H1 (cell line): ENCODE measurements at regions not wholly inside any gene's neighbourhood (a gene's known extent, or its start where the extent isn't known, plus 50 kb on each side); places are given as distances from the start of the nearest gene placed in this dataset.

Source experiments
- CTCF ChIA-PET: fragments of 300-600 bp; sonication (Branson Sonifier 250); formaldehyde crosslinking; loops from one replicate; lab custom pipeline; 2021; ENCODE audit not compliant: partially characterized antibody; lab: Charles Lee
- POLR2A ChIA-PET: fragments of 300-600 bp; sonication (Branson Sonifier 250); formaldehyde crosslinking; loops from one replicate; lab custom pipeline; 2021; ENCODE audit warnings: inconsistent platforms; ENCODE audit not compliant: partially characterized antibody; lab: Charles Lee
- DNase-seq, 2 experiments: peaks; one replicate each; pipeline versions ENCODE4 v3.0.0 to v3.0.0-alpha.2; 2010 to 2022; ENCODE audit warnings: low spot score in 2 of 2, low read depth in 1 of 2, mixed read lengths in 1 of 2
- FAIRE-seq: peaks from 2 replicates; lab custom pipeline; 2011; peaks lifted over from hg19 to GRCh38; lab: Jason Lieb, UNC
- H2AFZ ChIP-seq: 2 replicates; pipeline ENCODE4 v1.8.1; 2012; ENCODE audit warnings: low read length, inconsistent platforms
- H2AK5ac ChIP-seq: 2 replicates; pipeline ENCODE4 v1.6.1; 2013; ENCODE audit warnings: low read depth, low read length
- H2BK120ac ChIP-seq: replicated peaks from 2 replicates; pipeline ENCODE3; 2013; ENCODE audit warnings: low read depth, low read length, inconsistent platforms
- H2BK12ac ChIP-seq: 2 replicates; pipeline ENCODE4 v1.6.1; 2013; ENCODE audit warnings: low read depth, low read length
- H2BK15ac ChIP-seq: 2 replicates; pipeline ENCODE4 v1.6.1; 2013; ENCODE audit warnings: low read length
- H2BK20ac ChIP-seq: 2 replicates; pipeline ENCODE4 v1.6.1; 2013; ENCODE audit warnings: low read length
- H2BK5ac ChIP-seq: 2 replicates; pipeline ENCODE4 v1.6.1; 2013; ENCODE audit warnings: low read depth, low read length
- H3K14ac ChIP-seq: 2 replicates; pipeline ENCODE4 v1.6.1; 2013; ENCODE audit warnings: inconsistent platforms; ENCODE audit not compliant: insufficient read length
- H3K18ac ChIP-seq: 2 replicates; pipeline ENCODE4 v1.6.1; 2013; ENCODE audit warnings: low read length; ENCODE audit errors: extremely low read depth
- H3K23ac ChIP-seq: 2 replicates; pipeline ENCODE4 v1.6.1; 2013; ENCODE audit warnings: inconsistent platforms; ENCODE audit not compliant: insufficient read length
- H3K23me2 ChIP-seq: 2 replicates; pipeline ENCODE4 v1.6.1; 2013; ENCODE audit warnings: low read depth, low read length
- H3K27ac ChIP-seq: 2 replicates; pipeline ENCODE4 v1.6.1; 2011; ENCODE audit warnings: low read depth, low read length, inconsistent platforms
- H3K27me3 ChIP-seq, 4 experiments: replicated peaks in 1 of 4; 1 replicate in 1 of 4; 2 replicates in 3 of 4; pipeline versions ENCODE4 v1.6.1 to v1.8.1; 2011 to 2013; ENCODE audit warnings: low read length in 3 of 4, mild to moderate bottlenecking in 3 of 4, inconsistent platforms in 2 of 4, mixed read lengths in 2 of 4, moderate library complexity in 1 of 4; ENCODE audit not compliant: control insufficient read depth in 3 of 4, insufficient read depth in 3 of 4; ENCODE audit errors: extremely low read depth in 1 of 4
- H3K36me3 ChIP-seq, 4 experiments: 2 replicates each; pipeline versions ENCODE4 v1.6.1 to v1.8.1; 2011 to 2013; ENCODE audit warnings: mild to moderate bottlenecking in 4 of 4, low read length in 3 of 4, moderate library complexity in 2 of 4, control low read depth in 1 of 4, inconsistent platforms in 1 of 4; ENCODE audit not compliant: insufficient read depth in 4 of 4, control insufficient read depth in 2 of 4
- H3K4ac ChIP-seq: replicated peaks from 2 replicates; pipeline ENCODE3; 2013; ENCODE audit warnings: low read length, low read depth, mixed read lengths, inconsistent platforms; ENCODE audit not compliant: insufficient read length
- H3K4me1 ChIP-seq, 4 experiments: replicated peaks in 1 of 4; 1 replicate in 1 of 4; 2 replicates in 3 of 4; pipeline versions ENCODE4 v1.6.1 to v1.8.1; 2011 to 2013; ENCODE audit warnings: low read length in 3 of 4, inconsistent platforms in 2 of 4, mixed read lengths in 1 of 4; ENCODE audit not compliant: insufficient read depth in 4 of 4, control insufficient read depth in 3 of 4
- H3K4me2 ChIP-seq, 2 experiments: 2 replicates each; pipeline versions ENCODE4 v1.6.1 to v1.8.1; 2011 to 2013; ENCODE audit warnings: low read depth in 2 of 2, low read length in 2 of 2, control low read depth in 1 of 2, inconsistent platforms in 1 of 2, mild to moderate bottlenecking in 1 of 2; ENCODE audit not compliant: insufficient read depth in 1 of 2
- H3K4me3 ChIP-seq, 4 experiments: fragments of 200-600, 300-600 bp in 1 of 4; sonication (generic), shearing (Covaris generic), sonication (Bioruptor Twin) in 1 of 4; 2 replicates each; pipeline versions ENCODE4 v1.5.1 to v1.8.1; 2011 to 2016; ENCODE audit warnings: low read length in 4 of 4, low read depth in 3 of 4, control low read depth in 2 of 4, inconsistent platforms in 2 of 4, mild to moderate bottlenecking in 2 of 4, mixed read lengths in 1 of 4, moderate library complexity in 1 of 4; ENCODE audit not compliant: insufficient read depth in 2 of 4; ENCODE audit errors: extremely low read depth in 1 of 4
- H3K56ac ChIP-seq: replicated peaks from 2 replicates; pipeline ENCODE3; 2013; ENCODE audit warnings: low read depth, mild to moderate bottlenecking, mixed read lengths, low read length, inconsistent platforms; ENCODE audit not compliant: insufficient read length
- H3K79me1 ChIP-seq: 2 replicates; pipeline ENCODE4 v1.6.1; 2013; ENCODE audit warnings: low read depth, low read length, control low read depth
- H3K79me2 ChIP-seq, 2 experiments: 2 replicates each; pipeline versions ENCODE4 v1.6.1 to v1.8.1; 2012 to 2013; ENCODE audit warnings: low read length in 2 of 2, mild to moderate bottlenecking in 2 of 2, inconsistent platforms in 1 of 2; ENCODE audit not compliant: insufficient read depth in 2 of 2, control insufficient read depth in 1 of 2
- H3K9ac ChIP-seq, 4 experiments: replicated peaks in 1 of 4; 1 replicate in 1 of 4; 2 replicates in 3 of 4; pipeline versions ENCODE4 v1.6.1 to v1.8.1; 2011 to 2013; ENCODE audit warnings: low read depth in 3 of 4, low read length in 3 of 4, control low read depth in 2 of 4, mild to moderate bottlenecking in 2 of 4, moderate library complexity in 2 of 4, inconsistent platforms in 1 of 4; ENCODE audit errors: extremely low read depth in 1 of 4
- H3K9me3 ChIP-seq, 2 experiments: 2 replicates each; pipeline versions ENCODE4 v1.6.1 to v1.8.1; 2012 to 2013; ENCODE audit warnings: mild to moderate bottlenecking in 2 of 2, moderate library complexity in 2 of 2, control low read depth in 1 of 2, inconsistent platforms in 1 of 2, low read depth in 1 of 2, low read length in 1 of 2, mixed read lengths in 1 of 2; ENCODE audit not compliant: insufficient read depth in 2 of 2
- H4K20me1 ChIP-seq, 2 experiments: replicated peaks in 1 of 2; 2 replicates each; pipeline versions ENCODE3 to v1.8.1; 2011 to 2013; ENCODE audit warnings: inconsistent platforms in 2 of 2, low read length in 2 of 2, mild to moderate bottlenecking in 1 of 2; ENCODE audit not compliant: insufficient read depth in 2 of 2, control insufficient read depth in 1 of 2
- H4K5ac ChIP-seq: 2 replicates; pipeline ENCODE4 v1.6.1; 2013; ENCODE audit warnings: low read length, low read depth, mixed read lengths, inconsistent platforms; ENCODE audit not compliant: insufficient read length
- H4K8ac ChIP-seq: 2 replicates; pipeline ENCODE4 v1.8.0; 2013; ENCODE audit warnings: mild to moderate bottlenecking, moderate library complexity, low read length, inconsistent platforms; ENCODE audit not compliant: insufficient read depth; ENCODE audit errors: extremely low read depth
- H4K91ac ChIP-seq: replicated peaks from 2 replicates; pipeline ENCODE3; 2013; ENCODE audit warnings: low read length, mixed read lengths, inconsistent platforms; ENCODE audit not compliant: insufficient read length
- BACH1 ChIP-seq: IDR thresholded peaks from 2 replicates; pipeline ENCODE4 v1.6.1; 2012; ENCODE audit warnings: low read length, improper control_type of control experiment
- CTCF ChIP-seq, 3 experiments: IDR thresholded peaks; 1 replicate in 2 of 3; 2 replicates in 1 of 3; pipeline versions ENCODE4 v1.5.1 to v1.6.1; 2011; ENCODE audit warnings: low read length in 3 of 3, mild to moderate bottlenecking in 3 of 3, inconsistent platforms in 2 of 3, low read depth in 1 of 3, moderate library complexity in 1 of 3; ENCODE audit not compliant: insufficient read depth in 1 of 3; ENCODE audit errors: control extremely low read depth in 1 of 3
- GTF2F1 ChIP-seq: IDR thresholded peaks from 2 replicates; pipeline ENCODE4 v1.6.1; 2012; ENCODE audit warnings: low read depth, low read length, improper control_type of control experiment, borderline replicate concordance
- HDAC6 ChIP-seq: IDR thresholded peaks from one replicate; pipeline ENCODE4 v1.7.1; 2012; ENCODE audit warnings: low read depth, mild to moderate bottlenecking, inconsistent platforms, low read length, moderate library complexity
- NANOG ChIP-seq: IDR thresholded peaks from 2 replicates; pipeline ENCODE4 v1.6.1; 2011; ENCODE audit warnings: low read length, low read depth, mild to moderate bottlenecking, inconsistent platforms; ENCODE audit not compliant: insufficient read depth, poor library complexity, severe bottlenecking
- PHF8 ChIP-seq: fragments of 200-600 bp; sonication (generic); conservative IDR thresholded peaks from 2 replicates; pipeline ENCODE4 v1.7.1; 2012; ENCODE audit warnings: low read depth, mild to moderate bottlenecking, inconsistent platforms, low read length, moderate library complexity
- POLR2A ChIP-seq, 2 experiments: IDR thresholded peaks; 1 replicate in 1 of 2; 2 replicates in 1 of 2; pipeline ENCODE4 v1.6.1; 2011; ENCODE audit warnings: low read depth in 2 of 2, low read length in 2 of 2, mild to moderate bottlenecking in 2 of 2; ENCODE audit errors: control extremely low read depth in 1 of 2
- RNF2 ChIP-seq: fragments of 200-900, 300-1000 bp; sonication (generic); IDR thresholded peaks from 2 replicates; pipeline ENCODE4 v1.7.1; 2016; ENCODE audit warnings: borderline replicate concordance, low read depth, mild to moderate bottlenecking, antibody characterized with exemption, low read length; ENCODE audit not compliant: poor library complexity, severe bottlenecking; ENCODE audit errors: missing control alignments
- SIX5 ChIP-seq: IDR thresholded peaks from 2 replicates; pipeline ENCODE4 v1.6.1; 2011; ENCODE audit warnings: mild to moderate bottlenecking, low read depth, low read length
- TBP ChIP-seq: IDR thresholded peaks from 2 replicates; pipeline ENCODE4 v1.6.1; 2011; ENCODE audit warnings: low read depth, low read length, improper control_type of control experiment
- TCF12 ChIP-seq: IDR thresholded peaks from 2 replicates; pipeline ENCODE4 v1.6.1; 2011; ENCODE audit warnings: low read depth, mild to moderate bottlenecking, low read length

GRCh38 chr1:198969981-198970380 lies 331.1 kb downstream of the PTPRC start (continued):
- TF ChIP-seq SIX5, result no peak
- no peak for TF ChIP-seq GTF2F1

- Histone ChIP-seq H3K23me2 (no peaks in the 10 kb centered on the region), H2BK15ac (no peak overlapping the region), H3K79me1 (no peaks in the 10 kb centered on the region), H2BK5ac (no peak overlapping the region), H3K27ac (no peak overlapping the region), H3K4ac (no peak overlapping the region), H2AFZ (no peak overlapping the region), H3K18ac (no peak overlapping the region), H2AK5ac (no peak overlapping the region), H2BK120ac (no peak overlapping the region), H3K4me2 (no peak overlapping the region), H3K56ac (no peak overlapping the region), H3K27me3 (no peaks in the 10 kb centered on the region), H2BK12ac (no peak overlapping the region), H3K36me3 (no peaks in the 10 kb centered on the region), H3K9ac (no peak overlapping the region), H4K91ac (no peak overlapping the region), H4K5ac (no peak overlapping the region), H3K23ac (no peak overlapping the region), H3K14ac (no peak overlapping the region), H3K4me1 (no peaks in the 10 kb centered on the region; a peak in 1 of 7 replicates), H3K9me3 (no peaks in the 10 kb centered on the region), H3K79me2 (no peaks in the 10 kb centered on the region), H4K20me1 (no peaks in the 10 kb centered on the region), H3K4me3 (no peak overlapping the region), H2BK20ac (no peak overlapping the region), H4K8ac (no peak overlapping the region)
- DNase-seq, result no peak
- CTCF ChIA-PET, result interaction anchor here (1.4 to 1.6 kb wide), 2 partner anchors 13 to 451 kb away, joined by 4 read pairs; no protein-coding TSS in a partner anchor
- POLR2A ChIA-PET, result no interaction called here
- no peak for FAIRE-seq
- TF ChIP-seq HDAC6 (no peak), RNF2 (no peak), BACH1 (no peak), PHF8 (no peak), TBP (no peak), POLR2A (IDR thresholded peaks at IDR 0.05; ENCODE audit: control extremely low read depth in 1 of 2, low read depth in 2 of 2, low read length in 2 of 2) (no peak), TCF12 (no peak), CTCF (IDR thresholded peaks at IDR 0.05; ENCODE audit: control extremely low read depth in 1 of 3, insufficient read depth in 1 of 3, low read depth in 1 of 3, low read length in 3 of 3) (no peak), NANOG (no peak)
Observed at GRCh38 chr1:198970916-198971315, 332.1 kb downstream of the PTPRC start.
